Suprapubic skin (tissue), 4 donors: ENCODE measurements at regions not wholly inside any gene's neighbourhood (a gene's known extent, or its start where the extent isn't known, plus 50 kb on each side); places are given as distances from the start of the nearest gene placed in this dataset.

Experiments used
- DNase-seq, 2 donors: peaks; one replicate each; pipeline ENCODE4 v3.0.0-alpha.2; 2019; ENCODE audit warnings: low spot score in 2 of 2
- H3K27ac ChIP-seq: fragments of 200-600 bp; sonication (generic); one replicate; pipeline ENCODE4 v1.5.1; 2019
- H3K27me3 ChIP-seq: fragments of 200-600 bp; sonication (generic); one replicate; pipeline ENCODE4 v1.5.1; 2019
- H3K36me3 ChIP-seq: fragments of 200-600 bp; sonication (generic); one replicate; pipeline ENCODE4 v1.5.1; 2019
- H3K4me1 ChIP-seq: fragments of 200-600 bp; sonication (generic); one replicate; pipeline ENCODE4 v1.5.1; 2019
- H3K4me3 ChIP-seq: fragments of 200-600 bp; sonication (generic); one replicate; pipeline ENCODE4 v1.5.1; 2019; ENCODE audit warnings: mild to moderate bottlenecking
- H3K9me3 ChIP-seq: fragments of 200-600 bp; sonication (generic); one replicate; pipeline ENCODE4 v1.5.1; 2019
- CTCF ChIP-seq, 2 donors: fragments of 200-600 bp in 1 of 2; fragments of 450-650 bp in 1 of 2; sonication (generic) in 1 of 2; IDR thresholded peaks; one replicate each; pipeline ENCODE4 v1.5.1; 2016 to 2019; ENCODE audit warnings: antibody characterized with exemption in 2 of 2, mild to moderate bottlenecking in 1 of 2, moderate library complexity in 1 of 2
- EP300 ChIP-seq: sonication (generic); formaldehyde crosslinking; IDR thresholded peaks from one replicate; pipeline ENCODE4 v1.6.1; 2017; ENCODE audit warnings: antibody characterized with exemption
- POLR2A ChIP-seq, 2 donors: fragments of 450-650 bp; IDR thresholded peaks; one replicate each; pipeline ENCODE4 v1.6.1; 2017; ENCODE audit warnings: antibody characterized with exemption in 2 of 2, mild to moderate bottlenecking in 2 of 2, moderate library complexity in 2 of 2
- POLR2AphosphoS5 ChIP-seq, 3 donors: sonication (generic); formaldehyde crosslinking; IDR thresholded peaks; one replicate each; pipeline ENCODE4 v1.6.1; 2017; ENCODE audit warnings: antibody characterized with exemption in 3 of 3
- WGBS: methylation state at CpG from one replicate; pipeline ENCODE4 v1.1.5; 2018; 5-methylcytosine and 5-hydroxymethylcytosine counted together

DNA sequence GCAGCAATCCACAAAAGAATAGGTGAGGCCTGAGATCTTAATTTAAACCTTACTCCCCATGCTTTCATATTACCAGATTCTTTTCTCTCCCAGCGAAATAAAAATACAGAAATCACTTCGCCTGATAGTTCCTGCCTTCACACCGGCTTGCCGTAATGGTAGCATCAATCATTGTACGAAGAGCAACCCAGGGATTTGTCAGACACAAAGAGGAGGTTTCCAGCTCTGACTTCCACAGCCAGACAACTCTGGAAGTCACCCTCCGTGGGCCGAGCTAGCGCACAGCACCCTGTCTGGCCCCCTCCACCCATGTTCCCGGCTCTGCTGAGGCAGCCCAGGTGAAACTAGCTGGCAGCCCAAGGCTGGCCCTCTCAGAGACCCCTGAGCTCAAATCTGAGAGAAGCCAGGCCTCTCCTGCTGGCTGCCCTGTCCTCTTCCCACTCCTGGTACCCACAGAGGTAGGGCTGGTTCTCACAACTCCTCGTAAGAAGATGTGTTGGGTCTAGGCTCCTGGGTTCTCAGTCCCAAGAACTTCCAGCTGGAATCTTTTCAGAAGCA lies 156.9 kb upstream of the BNIP2 start:
- no peak overlapping the region for H3K27ac ChIP-seq
- 88% methylated on average over 10 of the region's 10 CpGs for WGBS
- TF ChIP-seq EP300 (no peak), CTCF (IDR thresholded peaks at IDR 0.05) (no peak), POLR2AphosphoS5 (IDR thresholded peaks at IDR 0.05) (no peak), POLR2A (IDR thresholded peaks at IDR 0.05) (no peak)
- DNase-seq, result no peak
- no peaks in the 10 kb centered on the region for H3K36me3 ChIP-seq
- no peaks in the 10 kb centered on the region for H3K9me3 ChIP-seq
- no peaks in the 10 kb centered on the region for H3K4me1 ChIP-seq
- H3K27me3 ChIP-seq, result peaks cover 36% of the 10 kb centered on the region
- H3K4me3 ChIP-seq, result no peak overlapping the region

DNA sequence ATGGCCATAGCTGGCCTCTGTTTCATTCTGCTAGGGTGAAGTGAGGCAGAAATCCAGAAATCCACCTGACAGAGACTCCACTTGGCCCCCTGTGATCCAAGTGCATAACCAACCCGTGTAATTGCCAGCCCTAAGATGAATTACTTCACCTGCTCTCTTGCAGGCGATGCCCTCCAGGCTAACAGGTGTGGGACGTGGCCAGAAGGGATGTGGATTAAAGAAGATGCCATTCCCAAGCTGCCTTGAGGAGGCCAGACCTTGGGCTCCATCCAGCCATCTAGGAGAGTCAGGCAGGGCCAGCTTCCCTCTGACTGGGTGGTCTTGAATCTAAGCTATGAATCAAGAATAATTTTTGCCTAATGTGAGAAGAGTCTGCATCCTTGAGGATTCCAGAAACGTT lies 154.5 kb upstream of the BNIP2 start:
- Histone ChIP-seq H3K27me3 (peaks cover 31% of the 10 kb centered on the region), H3K4me1 (no peaks in the 10 kb centered on the region), H3K4me3 (no peak overlapping the region), H3K36me3 (no peaks in the 10 kb centered on the region), H3K9me3 (no peaks in the 10 kb centered on the region), H3K27ac (no peak overlapping the region)
- TF ChIP-seq EP300 (no peak), CTCF (IDR thresholded peaks at IDR 0.05) (no peak), POLR2AphosphoS5 (IDR thresholded peaks at IDR 0.05) (no peak), POLR2A (IDR thresholded peaks at IDR 0.05) (no peak)
- 22% methylated on average over 4 of the region's 4 CpGs for WGBS
- DNase-seq, result no peak

DNA sequence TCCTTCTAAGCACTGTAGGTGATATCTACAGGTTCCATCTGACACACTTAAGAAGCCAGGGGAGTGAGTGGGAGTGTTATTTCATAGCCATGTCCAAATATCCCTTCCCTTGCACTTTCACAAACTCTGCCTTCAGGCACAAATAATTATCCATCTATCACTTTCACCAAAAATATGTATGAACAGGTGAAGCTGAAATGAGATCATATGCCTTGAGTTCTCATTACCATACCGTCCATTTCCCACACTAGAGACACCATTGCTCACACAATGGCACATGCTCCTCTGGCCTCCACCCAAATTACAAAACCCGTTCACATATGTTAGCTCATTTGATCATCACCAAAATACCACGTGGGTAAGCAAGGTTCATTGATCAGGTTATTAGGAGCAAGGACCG lies 151.9 kb upstream of the BNIP2 start:
- no peak overlapping the region for H3K4me3 ChIP-seq
- H3K27me3 ChIP-seq, result peaks cover 47% of the 10 kb centered on the region
- H3K9me3 ChIP-seq, result no peaks in the 10 kb centered on the region
- DNase-seq, result no peak
- TF ChIP-seq POLR2AphosphoS5 (IDR thresholded peaks at IDR 0.05), result no peak
- no peak for TF ChIP-seq POLR2A (IDR thresholded peaks at IDR 0.05)
- no peak for TF ChIP-seq EP300
- no peak for TF ChIP-seq CTCF (IDR thresholded peaks at IDR 0.05)
- H3K27ac ChIP-seq, result no peak overlapping the region
- WGBS, result 71% methylated on average over 4 of the region's 4 CpGs
- H3K4me1 ChIP-seq, result no peaks in the 10 kb centered on the region
- no peaks in the 10 kb centered on the region for H3K36me3 ChIP-seq

DNA sequence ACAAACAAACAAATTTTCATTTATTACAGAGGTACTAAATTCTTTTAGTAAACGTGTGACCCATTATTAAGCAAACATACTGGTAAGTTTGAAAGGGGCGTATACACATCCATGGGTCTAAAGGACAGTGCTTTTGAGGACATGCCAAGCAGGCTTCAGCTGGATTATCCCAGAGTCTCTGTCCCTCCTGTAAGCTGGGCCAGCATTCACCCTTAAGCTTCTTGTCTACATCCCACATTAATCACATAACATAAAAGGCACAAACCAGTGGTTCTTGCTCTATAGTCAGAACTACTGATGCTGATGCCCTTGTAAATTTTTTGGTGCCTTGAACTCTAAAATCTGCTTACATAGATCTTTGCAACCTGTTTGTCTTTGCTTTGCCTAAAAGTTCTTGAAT lies 150.8 kb upstream of the BNIP2 start:
- Histone ChIP-seq H3K27ac (no peak overlapping the region), H3K36me3 (no peaks in the 10 kb centered on the region), H3K4me1 (no peaks in the 10 kb centered on the region), H3K27me3 (peaks cover 51% of the 10 kb centered on the region), H3K9me3 (no peaks in the 10 kb centered on the region), H3K4me3 (no peak overlapping the region)
- TF ChIP-seq POLR2AphosphoS5 (IDR thresholded peaks at IDR 0.05) (no peak), POLR2A (IDR thresholded peaks at IDR 0.05) (no peak), EP300 (no peak), CTCF (IDR thresholded peaks at IDR 0.05) (no peak)
- WGBS, result 75% methylated on average over 2 of the region's 2 CpGs
- DNase-seq, result no peak

- WGBS, result 46% methylated on average over 4 of the region's 4 CpGs
- DNase-seq, result no peak
- H3K4me1 ChIP-seq, result no peaks in the 10 kb centered on the region
- H3K4me3 ChIP-seq, result no peak overlapping the region
- peaks cover 53% of the 10 kb centered on the region for H3K27me3 ChIP-seq
- H3K27ac ChIP-seq, result no peak overlapping the region
- no peaks in the 10 kb centered on the region for H3K36me3 ChIP-seq
- TF ChIP-seq POLR2AphosphoS5 (IDR thresholded peaks at IDR 0.05) (no peak), CTCF (IDR thresholded peaks at IDR 0.05) (no peak), EP300 (no peak), POLR2A (IDR thresholded peaks at IDR 0.05) (no peak)
- H3K9me3 ChIP-seq, result no peaks in the 10 kb centered on the region
Measured at GRCh38 chr15:59838900-59839299, 149.8 kb upstream of the BNIP2 start.
